ENCODE measurements at regions not wholly inside any gene's neighbourhood (a gene's known extent, or its start where the extent isn't known, plus 50 kb on each side); places are given as distances from the start of the nearest gene placed in this dataset.

DNA sequence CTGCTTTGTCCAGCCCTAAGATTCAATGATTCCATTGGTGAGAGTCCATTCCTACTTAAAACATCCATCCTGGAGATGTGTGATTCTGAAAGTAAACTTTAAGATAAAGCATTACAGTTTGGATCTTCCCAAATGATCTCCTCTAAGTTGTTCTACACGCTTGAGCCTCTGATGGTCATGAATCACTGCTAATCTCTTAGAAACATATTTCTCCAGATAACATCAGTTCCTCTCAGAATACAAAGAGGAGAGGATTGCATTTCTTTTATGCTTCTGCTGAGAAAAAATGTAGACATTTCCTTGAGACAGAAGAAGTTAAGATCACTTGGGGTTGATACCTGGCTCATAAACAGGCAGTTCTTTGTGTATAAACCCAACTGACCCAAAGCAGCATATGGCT lies 281.2 kb upstream of the DPH6 start:
- H3K9me3 ChIP-seq (ENCODE audit: insufficient read depth, low read length, severe bottlenecking): no peaks in the 10 kb centered on the region
- ATAC-seq (ENCODE audit: insufficient read depth, low read depth): no peak
- no peak for DNase-seq
- no peak overlapping the region for H3K4me3 ChIP-seq (ENCODE audit: low read depth in 1 of 2, low read length in 2 of 2)
- H3K27ac ChIP-seq (ENCODE audit: low read length): no peak overlapping the region
- H3K36me3 ChIP-seq (ENCODE audit: insufficient read depth, low read length): no peaks in the 10 kb centered on the region
- H3K27me3 ChIP-seq (ENCODE audit: insufficient read depth, low read length, poor library complexity): no peaks in the 10 kb centered on the region
- no peak overlapping the region for H3K4me2 ChIP-seq (ENCODE audit: insufficient read depth, low read length)
- no peaks in the 10 kb centered on the region for H3K79me2 ChIP-seq (ENCODE audit: insufficient read depth, low read length)
- H3K4me1 ChIP-seq (ENCODE audit: insufficient read depth, low read length): no peaks in the 10 kb centered on the region
- H3K9ac ChIP-seq (ENCODE audit: low read depth, low read length): no peak overlapping the region
- no peak overlapping the region for H2AFZ ChIP-seq (ENCODE audit: low read depth, low read length)
- TF ChIP-seq CTCF (IDR thresholded peaks at IDR 0.05; ENCODE audit: borderline replicate concordance, extremely low read depth, low read length, poor library complexity, severe bottlenecking) (no peak), EZH2 (IDR thresholded peaks at IDR 0.05; ENCODE audit: borderline replicate concordance, low read depth, low read length, severe bottlenecking) (no peak)
- H4K20me1 ChIP-seq (ENCODE audit: insufficient read depth, low read length): no peaks in the 10 kb centered on the region

DNA sequence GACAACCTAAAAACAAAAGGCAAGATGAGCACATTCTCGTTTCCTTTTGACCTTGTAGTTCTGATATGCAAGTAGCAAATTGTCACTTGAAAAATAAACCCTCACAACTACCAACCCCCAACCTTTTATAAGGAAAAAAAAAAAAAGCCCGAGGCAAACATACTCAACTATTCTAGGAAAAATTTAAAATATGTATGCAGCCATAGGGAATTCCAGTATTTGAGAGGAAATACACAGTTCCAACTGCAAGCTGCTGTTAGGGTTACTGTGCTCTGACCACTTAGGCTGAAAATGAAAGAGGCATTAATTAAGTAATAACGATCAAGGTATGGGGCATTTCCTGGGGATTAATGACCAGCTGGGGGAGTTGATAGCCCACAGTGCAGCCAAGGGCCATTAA lies 281.9 kb upstream of the DPH6 start:
- no peaks in the 10 kb centered on the region for H4K20me1 ChIP-seq (ENCODE audit: insufficient read depth, low read length)
- H3K9me3 ChIP-seq (ENCODE audit: insufficient read depth, low read length, severe bottlenecking): no peaks in the 10 kb centered on the region
- no peaks in the 10 kb centered on the region for H3K36me3 ChIP-seq (ENCODE audit: insufficient read depth, low read length)
- no peak overlapping the region for H3K27ac ChIP-seq (ENCODE audit: low read length)
- ATAC-seq (ENCODE audit: insufficient read depth, low read depth) (no peak), DNase-seq (no peak)
- no peaks in the 10 kb centered on the region for H3K79me2 ChIP-seq (ENCODE audit: insufficient read depth, low read length)
- no peak overlapping the region for H3K4me2 ChIP-seq (ENCODE audit: insufficient read depth, low read length)
- no peaks in the 10 kb centered on the region for H3K27me3 ChIP-seq (ENCODE audit: insufficient read depth, low read length, poor library complexity)
- no peaks in the 10 kb centered on the region for H3K4me1 ChIP-seq (ENCODE audit: insufficient read depth, low read length)
- no peak for TF ChIP-seq EZH2 (IDR thresholded peaks at IDR 0.05; ENCODE audit: borderline replicate concordance, low read depth, low read length, severe bottlenecking)
- no peak for TF ChIP-seq CTCF (IDR thresholded peaks at IDR 0.05; ENCODE audit: borderline replicate concordance, extremely low read depth, low read length, poor library complexity, severe bottlenecking)
- no peak overlapping the region for H3K9ac ChIP-seq (ENCODE audit: low read depth, low read length)
- no peak overlapping the region for H2AFZ ChIP-seq (ENCODE audit: low read depth, low read length)
- no peak overlapping the region for H3K4me3 ChIP-seq (ENCODE audit: low read depth in 1 of 2, low read length in 2 of 2)

DNA sequence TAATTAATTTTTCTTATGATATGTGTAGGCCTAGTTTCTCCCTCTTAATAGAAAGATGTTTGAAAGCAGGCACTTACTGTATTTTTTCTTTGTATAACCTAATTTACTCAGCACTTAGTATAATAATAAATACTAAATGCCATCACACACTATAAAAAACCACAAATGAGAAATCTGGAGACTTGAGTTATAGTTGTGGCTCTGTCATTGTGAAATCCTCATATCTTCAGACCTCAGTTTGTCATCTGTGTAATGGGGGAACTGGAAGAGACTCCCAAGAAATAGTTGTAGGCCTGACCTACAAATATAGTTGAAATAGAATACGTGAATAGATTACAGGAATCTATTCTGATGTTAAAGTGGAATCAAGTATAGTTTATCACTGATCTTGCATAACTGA lies 287.6 kb upstream of the DPH6 start:
- Histone ChIP-seq H3K9ac (ENCODE audit: low read depth, low read length) (no peak overlapping the region), H3K9me3 (ENCODE audit: insufficient read depth, low read length, severe bottlenecking) (no peaks in the 10 kb centered on the region), H3K4me1 (ENCODE audit: insufficient read depth, low read length) (no peaks in the 10 kb centered on the region), H3K36me3 (ENCODE audit: insufficient read depth, low read length) (no peaks in the 10 kb centered on the region), H3K4me2 (ENCODE audit: insufficient read depth, low read length) (no peak overlapping the region), H4K20me1 (ENCODE audit: insufficient read depth, low read length) (no peaks in the 10 kb centered on the region), H3K79me2 (ENCODE audit: insufficient read depth, low read length) (no peaks in the 10 kb centered on the region), H3K4me3 (ENCODE audit: low read depth in 1 of 2, low read length in 2 of 2) (no peak overlapping the region), H2AFZ (ENCODE audit: low read depth, low read length) (no peak overlapping the region), H3K27ac (ENCODE audit: low read length) (no peak overlapping the region), H3K27me3 (ENCODE audit: insufficient read depth, low read length, poor library complexity) (no peaks in the 10 kb centered on the region)
- ATAC-seq (ENCODE audit: insufficient read depth, low read depth): no peak
- TF ChIP-seq EZH2 (IDR thresholded peaks at IDR 0.05; ENCODE audit: borderline replicate concordance, low read depth, low read length, severe bottlenecking) (no peak), CTCF (IDR thresholded peaks at IDR 0.05; ENCODE audit: borderline replicate concordance, extremely low read depth, low read length, poor library complexity, severe bottlenecking) (no peak)
- no peak for DNase-seq

- no peak overlapping the region for H3K9ac ChIP-seq (ENCODE audit: low read depth, low read length)
- DNase-seq (no peak), ATAC-seq (ENCODE audit: insufficient read depth, low read depth) (no peak)
- TF ChIP-seq CTCF (IDR thresholded peaks at IDR 0.05; ENCODE audit: borderline replicate concordance, extremely low read depth, low read length, poor library complexity, severe bottlenecking) (no peak), EZH2 (IDR thresholded peaks at IDR 0.05; ENCODE audit: borderline replicate concordance, low read depth, low read length, severe bottlenecking) (no peak)
- no peak overlapping the region for H3K4me2 ChIP-seq (ENCODE audit: insufficient read depth, low read length)
- no peaks in the 10 kb centered on the region for H3K79me2 ChIP-seq (ENCODE audit: insufficient read depth, low read length)
- H4K20me1 ChIP-seq (ENCODE audit: insufficient read depth, low read length): no peaks in the 10 kb centered on the region
- no peak overlapping the region for H3K27ac ChIP-seq (ENCODE audit: low read length)
- H3K27me3 ChIP-seq (ENCODE audit: insufficient read depth, low read length, poor library complexity): no peaks in the 10 kb centered on the region
- no peak overlapping the region for H3K4me3 ChIP-seq (ENCODE audit: low read depth in 1 of 2, low read length in 2 of 2)
- no peaks in the 10 kb centered on the region for H3K9me3 ChIP-seq (ENCODE audit: insufficient read depth, low read length, severe bottlenecking)
- H2AFZ ChIP-seq (ENCODE audit: low read depth, low read length): no peak overlapping the region
- no peaks in the 10 kb centered on the region for H3K36me3 ChIP-seq (ENCODE audit: insufficient read depth, low read length)
- no peaks in the 10 kb centered on the region for H3K4me1 ChIP-seq (ENCODE audit: insufficient read depth, low read length)
These were observed 288.4 kb upstream of the DPH6 start for GRCh38 chr15:35834216-35834830.

Data from DND-41 (cell line).